ENCODE measurements at regions not wholly inside any gene's neighbourhood (a gene's known extent, or its start where the extent isn't known, plus 50 kb on each side); places are given as distances from the start of the nearest gene placed in this dataset.

- DNase-seq (ENCODE audit: low spot score), result no peak
- TF ChIP-seq, protein P1, sequence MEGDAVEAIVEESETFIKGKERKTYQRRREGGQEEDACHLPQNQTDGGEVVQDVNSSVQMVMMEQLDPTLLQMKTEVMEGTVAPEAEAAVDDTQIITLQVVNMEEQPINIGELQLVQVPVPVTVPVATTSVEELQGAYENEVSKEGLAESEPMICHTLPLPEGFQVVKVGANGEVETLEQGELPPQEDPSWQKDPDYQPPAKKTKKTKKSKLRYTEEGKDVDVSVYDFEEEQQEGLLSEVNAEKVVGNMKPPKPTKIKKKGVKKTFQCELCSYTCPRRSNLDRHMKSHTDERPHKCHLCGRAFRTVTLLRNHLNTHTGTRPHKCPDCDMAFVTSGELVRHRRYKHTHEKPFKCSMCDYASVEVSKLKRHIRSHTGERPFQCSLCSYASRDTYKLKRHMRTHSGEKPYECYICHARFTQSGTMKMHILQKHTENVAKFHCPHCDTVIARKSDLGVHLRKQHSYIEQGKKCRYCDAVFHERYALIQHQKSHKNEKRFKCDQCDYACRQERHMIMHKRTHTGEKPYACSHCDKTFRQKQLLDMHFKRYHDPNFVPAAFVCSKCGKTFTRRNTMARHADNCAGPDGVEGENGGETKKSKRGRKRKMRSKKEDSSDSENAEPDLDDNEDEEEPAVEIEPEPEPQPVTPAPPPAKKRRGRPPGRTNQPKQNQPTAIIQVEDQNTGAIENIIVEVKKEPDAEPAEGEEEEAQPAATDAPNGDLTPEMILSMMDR (IDR thresholded peaks at IDR 0.05; ENCODE audit: borderline replicate concordance, control extremely low read depth, extremely low read depth, insufficient read depth, missing control alignments), result no peak
- in situ Hi-C loops (cut with MboI; ENCODE audit: low sequenced_read_pairs, unreplicated experiment), result no loop called here
These were observed 873.9 kb downstream of the MCTP2 start for GRCh38 chr15:95105229-95105628.

GRCh38 chr15:95106801-95107200, 875.4 kb downstream of the MCTP2 start:
- in situ Hi-C loops (cut with MboI; ENCODE audit: low sequenced_read_pairs, unreplicated experiment), result no loop called here
- TF ChIP-seq, protein P1 (IDR thresholded peaks at IDR 0.05; ENCODE audit: borderline replicate concordance, control extremely low read depth, extremely low read depth, insufficient read depth, missing control alignments), result no peak
- DNase-seq (ENCODE audit: low spot score), result no peak

DNA sequence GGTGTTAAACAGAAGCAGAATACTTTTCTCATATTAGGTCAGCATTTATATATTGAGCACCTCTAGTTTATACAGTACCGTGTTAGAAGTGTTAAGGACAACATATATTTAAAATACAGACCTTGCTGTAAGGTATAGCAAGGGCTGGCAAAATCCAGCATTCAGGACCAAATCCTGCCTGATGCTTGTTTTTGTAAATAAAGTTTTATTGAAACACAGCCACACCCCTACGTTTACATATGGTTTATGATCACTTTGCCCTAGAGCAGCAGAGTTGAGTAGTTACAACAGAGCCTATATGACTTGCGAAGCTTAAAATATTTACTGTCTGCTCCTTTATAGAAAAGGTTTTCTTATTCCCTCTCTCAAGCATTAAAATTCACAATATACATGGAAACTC, 877.3 kb downstream of the MCTP2 start:
- DNase-seq (ENCODE audit: low spot score), result no peak
- in situ Hi-C loops (cut with MboI; ENCODE audit: low sequenced_read_pairs, unreplicated experiment), result no loop called here
- TF ChIP-seq, protein P1 (IDR thresholded peaks at IDR 0.05; ENCODE audit: borderline replicate concordance, control extremely low read depth, extremely low read depth, insufficient read depth, missing control alignments), result no peak

DNA sequence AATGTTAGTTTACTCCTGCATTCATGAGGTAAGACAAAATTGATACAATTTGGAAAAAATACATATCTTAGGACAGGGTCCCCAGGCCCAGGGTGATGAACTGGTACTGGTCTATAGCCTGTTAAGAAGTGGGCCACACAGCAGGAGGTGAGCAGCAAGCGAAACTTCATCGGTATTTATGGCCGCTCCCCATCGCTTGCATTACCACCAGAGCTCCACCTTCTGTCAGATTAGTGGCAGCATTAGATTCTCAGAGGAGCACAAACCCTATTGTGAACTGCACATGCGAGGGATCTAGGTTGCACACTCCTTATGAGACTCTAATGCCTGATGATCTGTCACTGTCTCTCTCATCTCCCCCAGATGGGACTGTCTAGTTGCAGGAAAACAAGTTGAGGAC, 880.6 kb downstream of the MCTP2 start:
- TF ChIP-seq, protein P1 (IDR thresholded peaks at IDR 0.05; ENCODE audit: borderline replicate concordance, control extremely low read depth, extremely low read depth, insufficient read depth, missing control alignments), result no peak
- no peak for DNase-seq (ENCODE audit: low spot score)
- in situ Hi-C loops (cut with MboI; ENCODE audit: low sequenced_read_pairs, unreplicated experiment), result no loop called here

DNA sequence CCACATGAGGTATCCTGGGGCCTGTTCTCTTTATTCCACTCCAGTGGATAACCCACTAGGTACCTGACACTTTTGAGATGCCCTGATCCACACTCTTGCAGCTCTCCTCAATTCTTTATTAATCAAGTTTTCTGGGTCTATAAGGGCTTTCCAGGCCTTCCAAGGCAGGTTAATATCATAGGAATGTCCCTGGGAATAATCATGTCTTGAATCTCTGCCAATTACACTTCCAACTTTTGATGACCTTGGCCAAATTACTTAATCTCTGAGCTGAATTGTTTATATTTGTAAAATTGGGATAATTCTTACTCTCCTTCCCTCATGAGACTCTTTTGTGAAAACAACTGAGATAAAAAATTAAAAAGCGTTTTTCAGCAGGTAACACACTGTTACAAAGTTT, 881.7 kb downstream of the MCTP2 start:
- in situ Hi-C loops (cut with MboI; ENCODE audit: low sequenced_read_pairs, unreplicated experiment), result no loop called here
- no peak for DNase-seq (ENCODE audit: low spot score)
- TF ChIP-seq, protein P1 (IDR thresholded peaks at IDR 0.05; ENCODE audit: borderline replicate concordance, control extremely low read depth, extremely low read depth, insufficient read depth, missing control alignments), result no peak

GRCh38 chr15:95119041-95119610, 887.8 kb downstream of the MCTP2 start:
- TF ChIP-seq, protein P1 (IDR thresholded peaks at IDR 0.05; ENCODE audit: borderline replicate concordance, control extremely low read depth, extremely low read depth, insufficient read depth, missing control alignments), result no peak
- DNase-seq (ENCODE audit: low spot score), result no peak
- in situ Hi-C loops (cut with MboI; ENCODE audit: low sequenced_read_pairs, unreplicated experiment), result no loop called here
